GM12878 (cell line): ENCODE measurements at regions not wholly inside any gene's neighbourhood (a gene's known extent, or its start where the extent isn't known, plus 50 kb on each side); places are given as distances from the start of the nearest gene placed in this dataset.

Source experiments
- ATAC-seq: fragments of 200-7000 bp; cut with Tn5 transposase; 3 replicates; pipeline ENCODE4 v1.9.1; 2020; ENCODE audit warnings: mild to moderate bottlenecking, moderate library complexity
- BruUV-seq: library from RNA; stranded (reverse); fragments of 400-500 nt; replicated peaks from 2 replicates; lab custom pipeline; 2021; lab: Mats Ljungman, UMichigan
- CTCF ChIA-PET: fragments of 300-600 bp; sonication (Branson Sonifier 250); formaldehyde crosslinking; extraction: SDS; loops from one replicate; lab custom pipeline; 2021; ENCODE audit warnings: inconsistent platforms; lab: Yijun Ruan, JAX
- POLR2A ChIA-PET: fragments of 350-600 bp; formaldehyde crosslinking; extraction: SDS; loops from one replicate; lab custom pipeline; 2021; ENCODE audit warnings: inconsistent platforms; lab: Charles Lee
- RAD21 ChIA-PET: fragments of 300-600 bp; sonication (Branson Sonifier 250); formaldehyde crosslinking; loops from one replicate; lab custom pipeline; 2023; ENCODE audit warnings: antibody characterized with exemption; ENCODE audit not compliant: unreplicated experiment; lab: Charles Lee
- SMC1A ChIA-PET: fragments of 300-600 bp; sonication (Branson Sonifier 250); formaldehyde crosslinking; loops from one replicate; lab custom pipeline; 2023; ENCODE audit not compliant: unreplicated experiment, uncharacterized antibody; lab: Charles Lee
- DNase-seq: peaks from one replicate; pipeline ENCODE4 v3.0.0-alpha.2; 2011; ENCODE audit warnings: low read depth, low spot score
- FAIRE-seq: peaks from 3 replicates; lab custom pipeline; 2011; peaks lifted over from hg19 to GRCh38; lab: Jason Lieb, UNC
- H2AFZ ChIP-seq: 2 replicates; pipeline ENCODE4 v1.6.0; 2011; ENCODE audit warnings: low read depth, low read length, control low read depth; ENCODE audit not compliant: control insufficient read depth
- H3K27ac ChIP-seq: 2 replicates; pipeline ENCODE4 v1.5.1; 2011; ENCODE audit warnings: control low read depth; ENCODE audit not compliant: control insufficient read depth, insufficient read depth
- H3K27me3 ChIP-seq, 2 experiments: replicated peaks in 1 of 2; 2 replicates each; pipeline versions ENCODE4 v1.6.0 to v1.6.1; 2011; ENCODE audit warnings: low read length in 1 of 2; ENCODE audit not compliant: control insufficient read depth in 2 of 2, insufficient read depth in 2 of 2
- H3K36me3 ChIP-seq, 2 experiments: 2 replicates each; pipeline ENCODE4 v1.5.1; 2011; ENCODE audit warnings: low read length in 1 of 2; ENCODE audit not compliant: control insufficient read depth in 2 of 2, insufficient read depth in 2 of 2
- H3K4me1 ChIP-seq: 2 replicates; pipeline ENCODE4 v1.6.1; 2011; ENCODE audit warnings: mild to moderate bottlenecking, low read length, moderate library complexity, mixed read lengths; ENCODE audit not compliant: control insufficient read depth, insufficient read depth
- H3K4me2 ChIP-seq: 2 replicates; pipeline ENCODE4 v1.6.0; 2011; ENCODE audit warnings: control low read depth; ENCODE audit not compliant: control insufficient read depth, insufficient read depth
- H3K4me3 ChIP-seq: fragments of 200-600 bp; sonication (generic); 2 replicates; pipeline ENCODE4 v1.5.1; 2016
- H3K79me2 ChIP-seq: 2 replicates; pipeline ENCODE4 v1.6.0; 2011; ENCODE audit warnings: low read length; ENCODE audit not compliant: control insufficient read depth, insufficient read depth
- H3K9ac ChIP-seq: 2 replicates; pipeline ENCODE4 v1.8.0; 2011; ENCODE audit warnings: low read length, control low read depth, mixed read lengths; ENCODE audit not compliant: control insufficient read depth, insufficient read depth
- H3K9me3 ChIP-seq: replicated peaks from 3 replicates; pipeline ENCODE4 v1.5.1; 2011; ENCODE audit warnings: mild to moderate bottlenecking, low read length; ENCODE audit not compliant: control insufficient read depth, insufficient read depth
- H4K20me1 ChIP-seq: 2 replicates; pipeline ENCODE4 v1.6.0; 2011; ENCODE audit not compliant: control insufficient read depth, insufficient read depth
- BCL11A ChIP-seq: IDR thresholded peaks from 2 replicates; pipeline ENCODE4 v1.6.1; 2011; ENCODE audit warnings: low read depth, low read length
- EGR1 ChIP-seq, 2 experiments: IDR thresholded peaks; 1 replicate in 1 of 2; 2 replicates in 1 of 2; pipeline ENCODE4 v1.6.1; 2011 to 2012; ENCODE audit warnings: low read depth in 2 of 2, low read length in 2 of 2, borderline replicate concordance in 1 of 2, mild to moderate bottlenecking in 1 of 2, moderate library complexity in 1 of 2
- RAD51 ChIP-seq: fragments of 450-650 bp; IDR thresholded peaks from 2 replicates; pipeline ENCODE4 v1.6.1; 2016; ENCODE audit warnings: moderate library complexity, mild to moderate bottlenecking, inconsistent platforms
- RBBP5 ChIP-seq: fragments of 200-600 bp; sonication (generic); conservative IDR thresholded peaks from 2 replicates; pipeline ENCODE4 v1.6.1; 2016
- RFX5 ChIP-seq: IDR thresholded peaks from 2 replicates; pipeline ENCODE4 v1.6.1; 2011; ENCODE audit warnings: low read depth, low read length, improper control_type of control experiment
- SRF ChIP-seq, 2 experiments: IDR thresholded peaks; 2 replicates each; pipeline ENCODE4 v1.6.1; 2011; ENCODE audit warnings: low read depth in 2 of 2, low read length in 2 of 2, mild to moderate bottlenecking in 1 of 2, moderate library complexity in 1 of 2
- WGBS: methylation state at CpG from one replicate; pipeline ENCODE4 v1.1.6; 2016; ENCODE audit warnings: low lambda C conversion rate; ENCODE audit not compliant: insufficient replicate concordance, insufficient coverage; ENCODE audit errors: missing lambda C conversion rate; 5-methylcytosine and 5-hydroxymethylcytosine counted together
- in situ Hi-C: fragments of 300-500 bp; cut with MboI; formaldehyde crosslinking; loops from 9 replicates; pipeline ENCODE4 v1.14.3; 2018; ENCODE audit warnings: mixed read lengths
- intact Hi-C: fragments of 100-400 bp; cut with micrococcal nuclease; formaldehyde crosslinking; loops from one replicate; pipeline ENCODE4 v1.14.2; 2022; ENCODE audit not compliant: unreplicated experiment
- TF ChIP-seq, protein P1 (sequence below): fragments of 450-650 bp; formaldehyde crosslinking; IDR thresholded peaks from 2 replicates; pipeline ENCODE4 v1.4.0; 2022; ENCODE audit warnings: mild to moderate bottlenecking, moderate library complexity

DNA sequence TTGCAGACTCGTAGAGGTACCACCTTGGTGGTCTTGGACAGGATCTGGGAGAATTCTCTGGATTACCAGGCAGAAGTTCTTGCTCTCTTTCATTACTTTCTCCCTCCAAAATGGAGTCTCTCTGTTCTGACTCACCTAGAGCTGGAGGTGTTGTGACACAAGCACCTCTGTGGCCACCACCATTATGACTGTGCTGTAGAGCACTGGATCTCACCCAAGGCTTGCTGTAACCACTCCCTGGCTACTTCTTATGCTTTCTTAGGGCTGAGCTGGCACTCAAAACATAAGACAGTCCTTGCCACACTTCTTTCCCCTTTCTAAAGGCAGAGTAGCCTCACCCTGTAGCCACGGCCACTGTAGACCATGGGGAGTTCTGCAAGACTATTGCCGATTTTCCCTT lies 296.6 kb upstream of the DIPK2B start:
- Histone ChIP-seq H4K20me1 (no peaks in the 10 kb centered on the region), H3K79me2 (no peaks in the 10 kb centered on the region), H2AFZ (no peak overlapping the region), H3K9me3 (no peaks in the 10 kb centered on the region), H3K4me1 (no peaks in the 10 kb centered on the region), H3K4me2 (no peak overlapping the region), H3K4me3 (no peak overlapping the region), H3K9ac (no peak overlapping the region), H3K36me3 (no peaks in the 10 kb centered on the region), H3K27ac (no peak overlapping the region), H3K27me3 (no peaks in the 10 kb centered on the region)
- WGBS: 36% methylated on average over 3 of the region's 3 CpGs
- ATAC-seq: no peak
- ChIA-PET SMC1A (no interaction called here), RAD21 (no interaction called here), CTCF (no interaction called here), POLR2A (no interaction called here)
- in situ Hi-C loops (no loop called here), intact Hi-C loops (no loop called here)
- TF ChIP-seq RBBP5: no peak
- no peak for TF ChIP-seq BCL11A
- TF ChIP-seq RAD51: no peak
- no peak for TF ChIP-seq SRF (IDR thresholded peaks at IDR 0.05; ENCODE audit: low read depth in 2 of 2, low read length in 2 of 2)
- TF ChIP-seq, protein P1, sequence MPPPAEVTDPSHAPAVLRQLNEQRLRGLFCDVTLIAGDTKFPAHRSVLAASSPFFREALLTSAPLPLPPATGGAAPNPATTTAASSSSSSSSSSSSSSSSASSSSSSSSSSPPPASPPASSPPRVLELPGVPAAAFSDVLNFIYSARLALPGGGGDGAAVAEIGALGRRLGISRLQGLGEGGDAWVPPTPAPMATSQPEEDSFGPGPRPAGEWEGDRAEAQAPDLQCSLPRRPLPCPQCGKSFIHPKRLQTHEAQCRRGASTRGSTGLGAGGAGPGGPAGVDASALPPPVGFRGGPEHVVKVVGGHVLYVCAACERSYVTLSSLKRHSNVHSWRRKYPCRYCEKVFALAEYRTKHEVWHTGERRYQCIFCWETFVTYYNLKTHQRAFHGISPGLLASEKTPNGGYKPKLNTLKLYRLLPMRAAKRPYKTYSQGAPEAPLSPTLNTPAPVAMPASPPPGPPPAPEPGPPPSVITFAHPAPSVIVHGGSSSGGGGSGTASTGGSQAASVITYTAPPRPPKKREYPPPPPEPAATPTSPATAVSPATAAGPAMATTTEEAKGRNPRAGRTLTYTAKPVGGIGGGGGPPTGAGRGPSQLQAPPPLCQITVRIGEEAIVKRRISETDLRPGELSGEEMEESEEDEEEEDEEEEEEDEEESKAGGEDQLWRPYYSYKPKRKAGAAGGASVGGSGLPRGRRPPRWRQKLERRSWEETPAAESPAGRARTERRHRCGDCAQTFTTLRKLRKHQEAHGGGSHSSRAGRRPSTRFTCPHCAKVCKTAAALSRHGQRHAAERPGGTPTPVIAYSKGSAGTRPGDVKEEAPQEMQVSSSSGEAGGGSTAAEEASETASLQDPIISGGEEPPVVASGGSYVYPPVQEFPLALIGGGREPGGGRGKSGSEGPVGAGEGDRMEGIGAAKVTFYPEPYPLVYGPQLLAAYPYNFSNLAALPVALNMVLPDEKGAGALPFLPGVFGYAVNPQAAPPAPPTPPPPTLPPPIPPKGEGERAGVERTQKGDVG (CRISPR knock-in tag): no peak
- no peak for TF ChIP-seq EGR1 (IDR thresholded peaks at IDR 0.05; ENCODE audit: borderline replicate concordance in 1 of 2, low read depth in 2 of 2, low read length in 2 of 2)
- TF ChIP-seq RFX5: no peak
- DNase-seq: no peak
- BruUV-seq: no TSS peak
- no peak for FAIRE-seq
